22Rv1 (cell line): ENCODE measurements at regions not wholly inside any gene's neighbourhood (a gene's known extent, or its start where the extent isn't known, plus 50 kb on each side); places are given as distances from the start of the nearest gene placed in this dataset.

Source experiments
- ZFX ChIP-seq: fragments of 450-650 bp; IDR thresholded peaks from 2 replicates; pipeline ENCODE4 v1.6.1; 2017; ENCODE audit warnings: antibody characterized with exemption, borderline replicate concordance
- TF ChIP-seq, protein P1 (sequence below): fragments of 450-650 bp; IDR thresholded peaks from 2 replicates; pipeline ENCODE4 v1.5.1; 2017; ENCODE audit warnings: mild to moderate bottlenecking

DNA sequence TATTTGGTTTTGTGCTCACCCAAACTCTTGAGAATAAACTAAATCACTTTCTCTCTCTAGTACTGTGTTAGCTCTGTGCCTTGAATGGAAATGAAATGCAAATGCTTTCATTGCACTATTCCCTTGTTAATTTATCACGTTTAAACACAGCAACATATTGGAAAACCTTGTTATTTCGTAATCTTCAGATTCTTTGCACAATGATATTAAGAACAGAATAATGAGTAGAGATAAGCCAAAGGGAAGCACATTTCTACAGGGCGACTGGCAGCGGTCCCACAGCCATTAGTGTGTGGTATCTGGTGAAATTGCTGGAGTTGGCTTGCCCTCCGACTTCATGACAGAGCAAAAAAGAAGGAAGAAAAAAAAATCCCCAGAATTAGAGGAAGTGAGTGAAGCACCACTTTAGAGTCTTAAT, 166.1 kb upstream of the E2F7 start:
- TF ChIP-seq, protein P1, sequence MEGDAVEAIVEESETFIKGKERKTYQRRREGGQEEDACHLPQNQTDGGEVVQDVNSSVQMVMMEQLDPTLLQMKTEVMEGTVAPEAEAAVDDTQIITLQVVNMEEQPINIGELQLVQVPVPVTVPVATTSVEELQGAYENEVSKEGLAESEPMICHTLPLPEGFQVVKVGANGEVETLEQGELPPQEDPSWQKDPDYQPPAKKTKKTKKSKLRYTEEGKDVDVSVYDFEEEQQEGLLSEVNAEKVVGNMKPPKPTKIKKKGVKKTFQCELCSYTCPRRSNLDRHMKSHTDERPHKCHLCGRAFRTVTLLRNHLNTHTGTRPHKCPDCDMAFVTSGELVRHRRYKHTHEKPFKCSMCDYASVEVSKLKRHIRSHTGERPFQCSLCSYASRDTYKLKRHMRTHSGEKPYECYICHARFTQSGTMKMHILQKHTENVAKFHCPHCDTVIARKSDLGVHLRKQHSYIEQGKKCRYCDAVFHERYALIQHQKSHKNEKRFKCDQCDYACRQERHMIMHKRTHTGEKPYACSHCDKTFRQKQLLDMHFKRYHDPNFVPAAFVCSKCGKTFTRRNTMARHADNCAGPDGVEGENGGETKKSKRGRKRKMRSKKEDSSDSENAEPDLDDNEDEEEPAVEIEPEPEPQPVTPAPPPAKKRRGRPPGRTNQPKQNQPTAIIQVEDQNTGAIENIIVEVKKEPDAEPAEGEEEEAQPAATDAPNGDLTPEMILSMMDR: no peak
- no peak for TF ChIP-seq ZFX
